ENCODE measurements at regions not wholly inside any gene's neighbourhood (a gene's known extent, or its start where the extent isn't known, plus 50 kb on each side); places are given as distances from the start of the nearest gene placed in this dataset.
"Not testable (repeated sequence)": the region's sequence is repeated elsewhere in the genome, so short reads cannot be mapped to it uniquely, and the experiment has no call there.

GRCh38 chr3:181610973-181611265 is 100.8 kb upstream of the SOX2 start:
- DNase-seq = no peak
- peaks cover 30% of the 10 kb centered on the region for H3K4me1 Mint-ChIP-seq (ENCODE audit: low read depth, unreplicated experiment)
- no peaks in the 10 kb centered on the region for H3K36me3 Mint-ChIP-seq (ENCODE audit: unreplicated experiment)
- no peak overlapping the region for H3K4me3 Mint-ChIP-seq (ENCODE audit: unreplicated experiment)
- peaks cover 2% of the 10 kb centered on the region for H3K27me3 Mint-ChIP-seq (ENCODE audit: unreplicated experiment)
- H3K9me3 Mint-ChIP-seq (ENCODE audit: unreplicated experiment) = no peaks in the 10 kb centered on the region
- no peak overlapping the region for H3K27ac Mint-ChIP-seq (ENCODE audit: unreplicated experiment)
- TF ChIP-seq CTCF (IDR thresholded peaks at IDR 0.05; ENCODE audit: partially characterized antibody, unreplicated experiment) = no peak

- Mint-ChIP-seq H3K9me3 (ENCODE audit: unreplicated experiment) (no peaks in the 10 kb centered on the region), H3K27me3 (ENCODE audit: unreplicated experiment) (peaks cover 2% of the 10 kb centered on the region), H3K4me1 (ENCODE audit: low read depth, unreplicated experiment) (peaks cover 25% of the 10 kb centered on the region), H3K27ac (ENCODE audit: unreplicated experiment) (no peak overlapping the region), H3K36me3 (ENCODE audit: unreplicated experiment) (no peaks in the 10 kb centered on the region), H3K4me3 (ENCODE audit: unreplicated experiment) (no peak overlapping the region)
- TF ChIP-seq CTCF (IDR thresholded peaks at IDR 0.05; ENCODE audit: partially characterized antibody, unreplicated experiment) = no peak
- DNase-seq = no peak
Measured at GRCh38 chr3:181610083-181610972, 101.4 kb upstream of the SOX2 start.

DNA sequence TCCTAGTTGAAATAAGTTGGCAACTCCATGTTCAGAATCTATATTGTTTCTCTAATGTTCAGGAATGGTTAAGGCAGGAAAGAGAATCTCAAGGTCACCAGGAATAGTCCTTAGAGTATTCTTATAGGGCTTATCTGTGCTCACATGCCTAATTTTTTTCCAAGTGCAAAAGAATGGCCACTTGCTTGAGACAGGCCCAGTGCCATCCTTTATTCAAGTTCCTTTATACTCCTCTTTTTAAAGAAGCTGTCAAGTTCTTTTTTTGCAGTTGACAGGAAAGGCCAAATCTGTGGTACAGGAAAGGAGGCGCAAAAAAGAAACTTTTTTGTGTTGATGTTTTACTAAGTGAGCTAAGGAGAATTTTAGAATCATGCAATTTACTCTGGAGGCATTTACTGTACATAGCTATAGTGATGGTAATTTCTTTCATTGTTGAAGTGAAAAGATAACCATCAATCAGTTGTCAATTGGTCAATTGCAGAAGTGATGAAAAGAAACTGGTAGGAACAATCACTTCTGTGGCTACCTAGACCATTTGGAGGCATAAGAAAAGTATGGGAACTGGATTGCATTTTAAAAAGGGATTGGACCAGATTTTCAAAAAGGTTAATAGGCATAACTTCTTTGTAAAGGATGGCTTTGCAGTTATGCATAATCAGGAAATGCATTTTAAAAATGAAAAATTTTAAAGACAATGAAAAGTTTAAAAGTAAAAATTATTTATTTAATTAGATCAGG is 102.5 kb upstream of the SOX2 start:
- no peak for DNase-seq
- no peaks in the 10 kb centered on the region for H3K9me3 Mint-ChIP-seq (ENCODE audit: unreplicated experiment)
- H3K36me3 Mint-ChIP-seq (ENCODE audit: unreplicated experiment) = no peaks in the 10 kb centered on the region
- H3K4me3 Mint-ChIP-seq (ENCODE audit: unreplicated experiment) = no peak overlapping the region
- H3K27ac Mint-ChIP-seq (ENCODE audit: unreplicated experiment) = no peak overlapping the region
- H3K4me1 Mint-ChIP-seq (ENCODE audit: low read depth, unreplicated experiment) = peaks cover 20% of the 10 kb centered on the region
- TF ChIP-seq CTCF (IDR thresholded peaks at IDR 0.05; ENCODE audit: partially characterized antibody, unreplicated experiment) = no peak
- peaks cover 2% of the 10 kb centered on the region for H3K27me3 Mint-ChIP-seq (ENCODE audit: unreplicated experiment)

DNA sequence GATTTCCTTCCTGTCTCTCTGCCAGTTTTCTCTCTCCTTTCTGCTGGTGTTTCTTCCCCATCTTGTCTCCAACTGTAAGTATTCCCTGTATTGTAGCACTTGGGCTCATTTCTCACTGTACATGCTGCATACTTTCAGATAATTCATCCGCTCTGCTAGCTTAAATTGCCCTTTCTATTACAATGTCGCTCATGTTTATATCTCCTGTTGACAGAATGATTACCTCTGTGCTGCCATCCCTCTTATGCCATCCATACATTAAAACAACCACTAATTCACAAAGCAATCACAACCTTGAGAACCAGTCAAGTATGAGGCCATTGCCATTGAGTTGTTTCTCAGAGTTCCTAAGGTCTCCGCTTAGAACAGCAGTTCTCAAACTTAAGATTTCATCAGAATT is 107.5 kb upstream of the SOX2 start:
- peaks cover 3% of the 10 kb centered on the region for H3K9me3 Mint-ChIP-seq (ENCODE audit: unreplicated experiment)
- H3K4me1 Mint-ChIP-seq (ENCODE audit: low read depth, unreplicated experiment) = peaks cover under 1% of the 10 kb centered on the region
- H3K4me3 Mint-ChIP-seq (ENCODE audit: unreplicated experiment) = no peak overlapping the region
- DNase-seq = no peak
- TF ChIP-seq CTCF (IDR thresholded peaks at IDR 0.05; ENCODE audit: partially characterized antibody, unreplicated experiment) = no peak
- H3K27ac Mint-ChIP-seq (ENCODE audit: unreplicated experiment) = no peak overlapping the region
- no peaks in the 10 kb centered on the region for H3K36me3 Mint-ChIP-seq (ENCODE audit: unreplicated experiment)
- no peaks in the 10 kb centered on the region for H3K27me3 Mint-ChIP-seq (ENCODE audit: unreplicated experiment)

- DNase-seq = no peak
Measured at GRCh38 chr3:181596126-181596525, 115.6 kb upstream of the SOX2 start.

DNA sequence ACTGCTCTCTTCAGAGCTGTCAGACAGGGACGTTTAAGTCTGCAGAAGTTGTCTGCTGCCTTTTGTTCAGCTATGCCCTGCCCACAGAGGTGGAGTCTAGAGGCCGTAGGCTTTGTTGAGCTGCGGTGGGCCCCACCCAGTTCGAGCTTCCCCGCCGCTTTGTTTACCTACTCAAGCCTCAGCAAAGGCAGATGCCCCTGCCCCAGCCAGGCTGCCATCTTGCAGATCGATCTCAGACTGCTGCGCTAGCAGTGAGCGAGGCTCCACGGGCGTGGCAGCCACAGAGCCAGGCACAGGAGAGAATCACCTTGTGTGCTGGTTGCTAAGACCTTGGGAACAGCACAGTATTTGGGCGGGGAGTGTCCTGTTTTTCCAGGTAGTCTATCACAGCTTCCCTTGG is 120.8 kb upstream of the SOX2 start:
- not testable (repeated sequence) for H3K27ac Mint-ChIP-seq (ENCODE audit: unreplicated experiment); H3K4me1 Mint-ChIP-seq (ENCODE audit: low read depth, unreplicated experiment); DNase-seq; H3K9me3 Mint-ChIP-seq (ENCODE audit: unreplicated experiment); H3K27me3 Mint-ChIP-seq (ENCODE audit: unreplicated experiment); H3K4me3 Mint-ChIP-seq (ENCODE audit: unreplicated experiment)
- peaks cover 22% of the 10 kb centered on the region for H3K36me3 Mint-ChIP-seq (ENCODE audit: unreplicated experiment)

More at GRCh38 chr3:181596126-181596525, 115.6 kb upstream of the SOX2 start:
- no peak overlapping the region for H3K4me3 Mint-ChIP-seq (ENCODE audit: unreplicated experiment)
- H3K27ac Mint-ChIP-seq (ENCODE audit: unreplicated experiment) = no peak overlapping the region
- H3K4me1 Mint-ChIP-seq (ENCODE audit: low read depth, unreplicated experiment) = peaks cover 4% of the 10 kb centered on the region
- no peaks in the 10 kb centered on the region for H3K27me3 Mint-ChIP-seq (ENCODE audit: unreplicated experiment)
- peaks cover 6% of the 10 kb centered on the region for H3K9me3 Mint-ChIP-seq (ENCODE audit: unreplicated experiment)
- no peak for TF ChIP-seq CTCF (IDR thresholded peaks at IDR 0.05; ENCODE audit: partially characterized antibody, unreplicated experiment)
- H3K36me3 Mint-ChIP-seq (ENCODE audit: unreplicated experiment) = no peaks in the 10 kb centered on the region

Measured in glutamatergic neuron (in vitro differentiated cells).